ENCODE measurements at regions not wholly inside any gene's neighbourhood (a gene's known extent, or its start where the extent isn't known, plus 50 kb on each side); places are given as distances from the start of the nearest gene placed in this dataset.

GRCh38 chr14:28823245-28823644 lies 56.7 kb downstream of the FOXG1 start:
- H3K9ac ChIP-seq (ENCODE audit: extremely low read depth, insufficient read length, low read length): no peak overlapping the region
- H2BK5ac ChIP-seq (ENCODE audit: insufficient read length, low read length): no peak overlapping the region
- no peak overlapping the region for H2BK120ac ChIP-seq (ENCODE audit: low read depth, low read length, poor library complexity, severe bottlenecking)
- no peaks in the 10 kb centered on the region for H3K27me3 ChIP-seq (ENCODE audit: insufficient read depth, low read length)
- no peak overlapping the region for H3K14ac ChIP-seq (ENCODE audit: insufficient read depth, low read length)
- no peak overlapping the region for H3K23ac ChIP-seq (ENCODE audit: insufficient read length, low read depth, low read length)
- H4K5ac ChIP-seq (ENCODE audit: insufficient read length, low read depth, low read length): no peak overlapping the region
- Mint-ChIP-seq H3K27ac (no peak overlapping the region), H3K4me1 (no peaks in the 10 kb centered on the region), H3K27me3 (ENCODE audit: low read depth) (no peaks in the 10 kb centered on the region), H3K9me3 (peaks cover 12 to 14% of the 10 kb centered on the region in 2 experiments), H3K4me3 (no peak overlapping the region), H3K36me3 (ENCODE audit: insufficient read depth in 1 of 3, low read depth in 3 of 3) (peaks cover 5 to 10% (median 5%) of the 10 kb centered on the region in 3 experiments; a peak in 3 of 7 replicates)
- H3K23me2 ChIP-seq (ENCODE audit: insufficient read length, low read depth, low read length, poor library complexity, severe bottlenecking): no peaks in the 10 kb centered on the region
- no peak overlapping the region for H4K8ac ChIP-seq (replicated peaks; ENCODE audit: insufficient read length, low read depth, low read length)
- H3K18ac ChIP-seq (ENCODE audit: insufficient read length, low read depth, low read length): no peak overlapping the region
- H2BK12ac ChIP-seq (ENCODE audit: insufficient read length, low read depth, low read length): no peak overlapping the region
- H3K4me1 ChIP-seq (ENCODE audit: insufficient read depth, low read length): no peaks in the 10 kb centered on the region
- H2BK15ac ChIP-seq (ENCODE audit: low read depth, low read length): no peak overlapping the region
- no peak overlapping the region for H3K4me2 ChIP-seq (ENCODE audit: insufficient read depth, insufficient read length, low read length)
- DNase-seq: no peak
- H3K4ac ChIP-seq (ENCODE audit: low read depth, low read length): no peak overlapping the region
- no peak overlapping the region for H3K27ac ChIP-seq (ENCODE audit: insufficient read length, low read depth, low read length)
- WGBS (ENCODE audit: extremely low coverage, insufficient read length, low lambda C conversion rate): no CpG with 5 or more reads among the region's 1 CpG
- no peak overlapping the region for H2AFZ ChIP-seq (ENCODE audit: low read length)
- H3K79me1 ChIP-seq (ENCODE audit: insufficient read depth, low read depth, low read length, poor library complexity, severe bottlenecking): no peaks in the 10 kb centered on the region
- no peak overlapping the region for H2AK5ac ChIP-seq (ENCODE audit: insufficient read length, low read length)
- no peaks in the 10 kb centered on the region for H4K20me1 ChIP-seq (ENCODE audit: control insufficient read depth, insufficient read depth, insufficient read length)
- H3T11ph ChIP-seq (ENCODE audit: low read length): no peak overlapping the region
- no peaks in the 10 kb centered on the region for H3K79me2 ChIP-seq (ENCODE audit: insufficient read depth, low read length)
- H3K9me3 ChIP-seq (ENCODE audit: control insufficient read depth, low read depth, low read length): no peaks in the 10 kb centered on the region
- H2BK20ac ChIP-seq (ENCODE audit: low read depth, low read length, poor library complexity, severe bottlenecking): no peak overlapping the region
- H3K56ac ChIP-seq (ENCODE audit: insufficient read length, low read depth, low read length): no peak overlapping the region
- no peak overlapping the region for H4K91ac ChIP-seq (ENCODE audit: insufficient read length, low read depth, low read length)
- TF ChIP-seq CTCF (conservative IDR thresholded peaks at IDR 0.05): no peak

Data from H9 (cell line).